VCaP (cell line): ENCODE measurements at regions not wholly inside any gene's neighbourhood (a gene's known extent, or its start where the extent isn't known, plus 50 kb on each side); places are given as distances from the start of the nearest gene placed in this dataset.

Experiments
- H3K27ac ChIP-seq: fragments of 450-650 bp; 2 replicates; pipeline ENCODE4 v1.5.1; 2017
- CTCF ChIP-seq: fragments of 450-650 bp; conservative IDR thresholded peaks from 2 replicates; pipeline ENCODE4 v1.5.1; 2017; ENCODE audit warnings: mild to moderate bottlenecking, moderate library complexity

- no peak for TF ChIP-seq CTCF
- no peak overlapping the region for H3K27ac ChIP-seq
Measured at GRCh38 chr5:6218517-6218916, 159.8 kb downstream of the MED10 start.

GRCh38 chr5:6218116-6218515, 160.2 kb downstream of the MED10 start:
- no peak for TF ChIP-seq CTCF
- H3K27ac ChIP-seq: no peak overlapping the region

GRCh38 chr5:6216471-6217075, 161.8 kb downstream of the MED10 start:
- no peak overlapping the region for H3K27ac ChIP-seq

GRCh38 chr5:6215891-6216290, 162.5 kb downstream of the MED10 start:
- no peak overlapping the region for H3K27ac ChIP-seq
- TF ChIP-seq CTCF: no peak

More at GRCh38 chr5:6216471-6217075, 161.8 kb downstream of the MED10 start:
- no peak for TF ChIP-seq CTCF

GRCh38 chr5:6212244-6212643, 166.1 kb downstream of the MED10 start:
- no peak for TF ChIP-seq CTCF
- no peak overlapping the region; the same call in 1 of the 2 replicates for H3K27ac ChIP-seq

GRCh38 chr5:6206501-6206900, 171.8 kb downstream of the MED10 start:
- TF ChIP-seq CTCF: no peak
- no peak overlapping the region for H3K27ac ChIP-seq

GRCh38 chr5:6202968-6203365, 175.4 kb downstream of the MED10 start:
- no peak overlapping the region for H3K27ac ChIP-seq
- no peak for TF ChIP-seq CTCF
